Stimulated activated CD4-positive, alpha-beta T cell treated with anti-CD3 and anti-CD28 coated beads, Interleukin-12 subunit alpha, Interleukin-12 subunit beta, amount 100 ng/mL, for 24 hours (primary cell): ENCODE measurements at regions not wholly inside any gene's neighbourhood (a gene's known extent, or its start where the extent isn't known, plus 50 kb on each side); places are given as distances from the start of the nearest gene placed in this dataset.

Experiments
- DNase-seq, 2 experiments: peaks; one replicate each; pipeline ENCODE4 v3.0.0-alpha.2; 2020; ENCODE audit warnings: low read depth in 2 of 2

- no peak for DNase-seq
Observed at GRCh38 chr2:59680863-59681262, 872.6 kb downstream of the BCL11A start.

- DNase-seq = no peak
Observed at GRCh38 chr2:59677158-59677557, 876.3 kb downstream of the BCL11A start.

DNA sequence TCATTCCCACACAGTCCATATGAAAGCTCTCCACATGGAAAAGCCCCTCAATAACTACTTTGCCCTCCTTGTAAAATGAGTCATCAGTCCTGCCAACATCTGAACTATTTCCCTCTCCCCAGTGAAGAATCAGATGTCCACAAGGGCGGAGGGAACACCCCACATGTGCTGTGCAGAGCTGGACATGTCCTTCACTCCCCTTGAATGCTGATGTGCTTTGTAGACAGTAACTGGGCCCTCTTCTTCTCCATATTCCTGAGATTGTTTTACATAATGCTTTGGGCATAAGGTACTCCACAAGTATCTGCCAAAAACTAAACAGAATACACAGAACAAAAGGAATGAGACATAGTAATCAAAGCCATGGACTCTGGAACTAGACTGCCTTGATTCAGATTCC is 879.4 kb downstream of the BCL11A start:
- DNase-seq = no peak

- DNase-seq = no peak
Observed at GRCh38 chr2:59665021-59665420, 888.4 kb downstream of the BCL11A start.

DNA sequence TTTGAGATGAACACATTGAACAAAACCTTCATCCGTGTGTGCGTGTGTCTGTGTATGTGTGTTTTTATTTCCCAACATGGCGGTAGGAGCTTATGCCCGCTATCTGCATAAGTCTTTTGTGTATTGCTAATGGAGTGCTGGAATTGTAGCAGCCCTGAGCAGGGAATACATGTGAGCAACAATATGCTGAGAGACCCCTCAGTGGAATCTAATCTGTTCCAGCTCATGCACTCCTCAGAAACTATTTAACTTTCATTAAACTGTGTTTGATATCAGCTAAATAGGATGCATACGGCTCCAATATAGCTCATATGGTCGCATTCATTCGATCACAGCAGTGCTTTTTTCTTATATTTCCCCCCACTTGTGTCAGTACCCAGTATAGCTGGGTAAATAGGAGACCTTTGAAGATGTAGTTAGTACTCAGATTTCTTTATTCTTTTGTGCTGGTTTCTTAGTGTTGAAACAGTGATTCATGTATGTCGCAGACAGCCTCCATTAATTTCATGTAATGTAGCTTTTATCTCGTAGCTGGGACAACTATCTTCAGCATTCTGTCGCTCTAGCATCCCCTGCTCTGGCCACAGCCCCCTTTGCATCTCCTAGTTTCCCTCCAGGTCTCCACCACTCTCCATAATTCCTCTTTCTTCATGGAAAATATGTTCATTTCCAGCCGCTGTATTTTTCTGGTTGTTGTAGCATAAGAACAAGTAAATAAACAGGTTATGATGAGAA is 891.2 kb downstream of the BCL11A start:
- DNase-seq = no peak

DNA sequence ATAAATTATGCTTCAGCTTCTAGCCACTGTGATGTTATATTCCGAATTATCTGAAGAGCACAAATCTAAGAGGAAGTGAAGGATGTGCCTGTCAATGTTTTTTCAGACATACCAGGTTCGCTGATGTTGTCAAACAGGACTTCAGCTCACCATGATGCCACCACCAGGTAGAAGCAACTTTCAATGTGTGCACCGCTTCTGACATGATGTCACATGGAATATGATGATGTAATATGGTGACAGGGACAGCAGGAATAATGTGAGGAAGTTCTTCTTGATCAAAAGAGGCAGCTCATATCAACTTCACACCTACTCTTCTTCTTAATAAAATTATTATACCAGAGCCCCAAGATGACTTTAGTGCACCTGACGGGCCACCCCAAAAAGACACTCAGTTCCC is 893.2 kb downstream of the BCL11A start:
- no peak for DNase-seq

GRCh38 chr2:59658906-59659635 is 894.4 kb downstream of the BCL11A start:
- DNase-seq = no peak

GRCh38 chr2:59655809-59656208 is 897.6 kb downstream of the BCL11A start:
- DNase-seq = no peak

DNA sequence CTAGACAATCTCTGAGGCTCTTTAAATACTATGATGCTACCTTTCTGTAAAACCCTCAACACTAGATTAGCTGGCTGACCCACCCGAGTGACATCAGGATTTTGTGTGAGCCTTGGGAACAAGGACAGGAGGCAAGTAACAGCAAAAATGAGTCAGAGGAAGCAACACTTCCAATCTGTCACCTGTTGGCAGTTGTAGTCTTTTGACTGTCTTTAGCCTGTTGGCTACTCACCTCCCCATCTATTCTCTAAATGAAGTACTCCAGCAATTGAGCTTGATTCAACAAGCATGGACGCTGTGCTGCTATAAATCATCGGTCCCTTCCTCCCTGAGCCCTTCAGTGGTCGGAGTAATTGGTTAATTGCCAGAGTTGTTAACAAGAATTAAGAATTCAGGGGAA is 898.7 kb downstream of the BCL11A start:
- no peak for DNase-seq

DNA sequence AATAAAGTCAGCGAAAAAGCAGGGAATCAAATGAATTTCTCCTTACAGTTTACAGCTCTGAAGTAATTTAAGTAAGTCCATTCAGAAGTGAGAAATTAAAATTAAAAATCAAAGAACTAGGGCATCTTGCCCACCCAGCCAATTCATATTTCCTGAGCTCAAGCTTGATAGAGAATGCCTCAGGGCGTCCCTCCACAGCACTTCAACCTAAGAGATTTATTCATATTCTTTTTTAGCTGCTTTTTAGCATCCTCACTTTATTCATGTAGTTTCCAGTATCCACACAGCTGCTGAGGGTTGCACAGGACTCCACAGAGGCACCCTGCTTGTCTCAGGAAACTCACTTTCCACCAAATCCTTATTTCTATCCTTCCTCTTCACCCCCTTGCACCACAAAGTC is 900.3 kb downstream of the BCL11A start:
- DNase-seq = no peak

DNA sequence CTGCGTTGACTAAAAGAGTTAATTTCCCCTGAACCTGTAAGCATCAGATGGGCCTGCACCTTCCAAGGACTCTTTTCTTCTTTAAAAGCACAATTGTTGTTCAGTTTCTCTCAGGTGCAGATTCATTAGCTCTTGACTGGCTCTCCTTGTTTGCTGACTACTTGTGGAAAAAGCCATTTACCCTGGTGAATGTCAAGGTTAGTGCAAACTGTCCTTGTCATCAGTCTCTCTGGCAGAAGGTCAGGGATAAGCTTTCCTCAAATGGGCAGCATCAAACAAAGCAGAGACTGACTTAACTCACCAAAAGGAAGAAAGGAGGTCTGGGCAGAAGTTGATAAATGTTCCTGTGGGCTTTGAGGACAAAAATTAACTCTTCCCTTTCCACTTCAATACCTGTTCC is 922.7 kb downstream of the BCL11A start:
- DNase-seq = no peak

DNA sequence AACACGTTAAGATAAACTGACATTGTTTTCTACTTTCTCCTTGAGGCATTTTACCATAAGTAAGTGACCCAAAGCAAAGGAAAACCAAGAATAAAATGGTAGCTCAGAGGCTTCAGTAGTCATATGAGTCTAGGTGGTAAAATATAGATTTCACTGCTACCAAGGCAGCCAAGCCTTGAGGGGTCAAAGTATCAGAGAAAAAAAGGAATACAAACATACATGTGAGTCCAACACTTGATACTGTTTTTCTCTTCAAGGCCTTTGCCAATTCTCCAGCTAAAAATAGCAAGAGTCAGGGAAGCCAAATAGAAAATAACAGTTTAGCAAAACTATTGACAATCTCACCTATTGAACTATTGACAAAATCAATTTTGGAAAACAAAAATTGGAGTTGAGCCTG is 925.9 kb downstream of the BCL11A start:
- no peak for DNase-seq

DNA sequence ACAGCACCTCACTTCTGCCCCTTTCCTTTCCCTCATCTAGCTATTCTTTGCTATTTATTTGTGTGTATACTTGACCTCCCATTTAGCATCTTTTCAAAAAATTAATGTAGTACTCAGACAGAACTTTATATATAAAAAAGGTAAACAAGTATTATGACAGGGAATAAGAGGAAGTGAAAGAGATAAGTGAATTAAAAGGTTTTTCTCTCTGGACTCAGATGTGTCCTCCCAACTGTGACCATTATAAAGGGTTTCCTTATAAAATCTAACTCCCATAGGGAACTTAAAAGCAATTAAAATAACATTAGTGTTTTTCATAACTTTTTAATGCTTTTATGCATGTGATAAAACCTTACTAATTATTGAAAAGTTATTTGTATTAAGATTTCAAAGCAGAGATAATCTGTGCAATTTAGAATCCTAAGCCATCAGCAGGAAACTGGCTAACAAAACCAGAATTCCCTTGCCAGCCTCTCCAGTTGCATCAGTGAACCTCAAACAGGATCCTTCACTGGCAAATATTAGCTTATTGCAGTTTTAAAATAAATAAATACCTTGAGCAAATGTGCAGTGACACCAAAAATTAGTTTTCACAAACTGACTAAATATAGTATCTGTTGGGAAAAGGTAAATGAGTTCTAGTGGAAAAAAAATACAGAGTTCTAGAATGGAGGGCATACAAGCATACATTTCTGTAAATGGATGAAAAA is 930.7 kb downstream of the BCL11A start:
- no peak for DNase-seq

DNA sequence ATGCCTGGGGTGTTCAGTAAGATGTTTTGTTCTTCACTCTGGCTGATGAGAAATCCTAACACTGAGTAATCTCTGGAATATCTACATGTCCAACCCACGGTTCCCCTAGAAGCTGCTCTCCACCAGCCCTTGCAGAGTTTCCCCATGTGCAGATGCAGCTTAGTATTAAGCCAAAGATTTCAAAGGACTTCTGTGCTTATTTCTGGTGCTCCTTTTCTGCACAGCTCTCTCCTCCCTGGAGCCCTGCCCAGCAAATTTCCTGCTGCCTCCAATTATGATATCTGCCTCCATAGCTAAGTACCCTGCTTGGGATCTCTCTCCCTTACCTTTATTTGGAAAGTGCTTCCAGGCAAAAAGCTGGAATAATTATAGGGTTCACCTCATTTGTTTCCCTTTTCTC is 949.3 kb downstream of the BCL11A start:
- DNase-seq = no peak

- no peak for DNase-seq
Observed at GRCh38 chr2:59594671-59595222, 958.7 kb downstream of the BCL11A start.

- DNase-seq = no peak
Observed at GRCh38 chr2:59590798-59591197, 962.7 kb downstream of the BCL11A start.

GRCh38 chr2:59589881-59590280 is 963.6 kb downstream of the BCL11A start:
- DNase-seq = no peak

DNA sequence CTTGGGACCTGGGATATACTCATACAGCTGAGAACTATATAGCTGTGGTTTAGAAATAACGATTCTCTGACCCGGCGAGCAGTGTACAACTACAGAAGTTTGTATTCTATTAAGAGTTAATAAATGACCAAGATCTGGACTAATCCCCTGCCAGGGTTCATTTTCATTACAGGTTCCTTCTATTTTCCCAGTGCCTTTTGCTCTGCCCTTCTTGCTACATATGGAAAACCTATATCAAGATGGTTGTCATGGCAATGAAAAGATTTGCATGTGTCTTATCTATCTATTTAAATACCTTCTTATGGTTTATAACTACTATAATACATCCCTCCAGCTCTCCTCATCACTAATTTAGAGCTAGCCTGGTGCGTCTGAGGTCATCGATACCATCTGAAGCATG is 965.2 kb downstream of the BCL11A start:
- no peak for DNase-seq

DNA sequence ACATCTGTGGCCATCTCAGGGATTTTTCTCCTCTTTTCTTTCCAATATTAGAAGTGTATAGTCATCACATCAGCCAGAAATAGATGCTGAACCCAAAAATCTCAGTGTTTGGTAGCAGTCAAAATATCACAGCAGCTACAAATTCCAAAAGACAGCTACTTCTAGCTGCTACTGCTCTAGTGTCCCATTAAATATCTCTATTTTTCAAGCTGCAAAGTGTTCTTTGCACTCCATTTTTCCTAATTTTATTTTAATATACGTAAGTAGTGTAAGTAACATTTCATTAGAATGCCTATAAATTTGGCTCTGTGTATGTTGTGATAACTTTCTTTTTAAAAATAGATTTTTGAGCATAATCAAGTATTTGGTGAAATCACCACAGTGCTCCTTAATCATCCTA is 967.3 kb downstream of the BCL11A start:
- DNase-seq = no peak

GRCh38 chr2:59585655-59586054 is 967.8 kb downstream of the BCL11A start:
- DNase-seq = no peak

- peak in 1 of 2 experiments; percentile 1 for DNase-seq
Observed at GRCh38 chr2:59584958-59585357, 968.5 kb downstream of the BCL11A start.

GRCh38 chr2:59583173-59583765 is 970.2 kb downstream of the BCL11A start:
- DNase-seq = no peak
